Stomach (tissue), 4 donors: ENCODE measurements at regions not wholly inside any gene's neighbourhood (a gene's known extent, or its start where the extent isn't known, plus 50 kb on each side); places are given as distances from the start of the nearest gene placed in this dataset.

Experiments
- CTCF ChIP-seq, 7 experiments: fragments of 450-650 bp in 4 of 7; fragments of 200-600 bp in 3 of 7; sonication (generic) in 3 of 7; IDR thresholded peaks; one replicate each; pipeline ENCODE4 v1.5.1; 2016 to 2019; ENCODE audit warnings: antibody characterized with exemption in 7 of 7, control low read depth in 2 of 7, mild to moderate bottlenecking in 1 of 7
- EP300 ChIP-seq: sonication (generic); formaldehyde crosslinking; IDR thresholded peaks from one replicate; pipeline ENCODE4 v1.6.1; 2017; ENCODE audit warnings: antibody characterized with exemption
- POLR2A ChIP-seq, 4 donors: fragments of 450-650 bp; IDR thresholded peaks; one replicate each; pipeline ENCODE4 v1.6.1; 2016; ENCODE audit warnings: antibody characterized with exemption in 4 of 4, control low read depth in 2 of 4, mild to moderate bottlenecking in 1 of 4, moderate library complexity in 1 of 4
- POLR2AphosphoS5 ChIP-seq, 3 donors: sonication (generic); formaldehyde crosslinking; IDR thresholded peaks; one replicate each; pipeline ENCODE4 v1.6.1; 2016; ENCODE audit warnings: antibody characterized with exemption in 3 of 3

- TF ChIP-seq CTCF (IDR thresholded peaks at IDR 0.05) = no peak
- no peak for TF ChIP-seq EP300
- TF ChIP-seq POLR2AphosphoS5 (IDR thresholded peaks at IDR 0.05) = no peak
- TF ChIP-seq POLR2A (IDR thresholded peaks at IDR 0.05) = no peak
These were observed 68.0 kb upstream of the IGFBP5 start for GRCh38 chr2:216763396-216763795.
